Inflammatory macrophage treated with lipopolysaccharide for 1 hour (primary cell): ENCODE measurements at regions not wholly inside any gene's neighbourhood (a gene's known extent, or its start where the extent isn't known, plus 50 kb on each side); places are given as distances from the start of the nearest gene placed in this dataset.

Experiments used
- DNase-seq, 2 donors: peaks; one replicate each; pipeline ENCODE4 v3.0.0-alpha.2; 2020 to 2022

GRCh38 chr5:167624053-167624452 is 667.4 kb upstream of the WWC1 start:
- no peak for DNase-seq

GRCh38 chr5:167626341-167627123 is 664.9 kb upstream of the WWC1 start:
- no peak for DNase-seq

- DNase-seq, result no peak
These were observed 661.8 kb upstream of the WWC1 start for GRCh38 chr5:167629634-167630033.

- no peak for DNase-seq
These were observed 660.3 kb upstream of the WWC1 start for GRCh38 chr5:167631191-167631590.

GRCh38 chr5:167633114-167633513 is 658.3 kb upstream of the WWC1 start:
- no peak for DNase-seq

GRCh38 chr5:167633931-167634341 is 657.5 kb upstream of the WWC1 start:
- DNase-seq, result no peak

- no peak for DNase-seq
These were observed 657.0 kb upstream of the WWC1 start for GRCh38 chr5:167634432-167634831.

GRCh38 chr5:167638816-167639215 is 652.6 kb upstream of the WWC1 start:
- no peak for DNase-seq

GRCh38 chr5:167639273-167639672 is 652.2 kb upstream of the WWC1 start:
- no peak for DNase-seq

- no peak for DNase-seq
These were observed 651.7 kb upstream of the WWC1 start for GRCh38 chr5:167639766-167640165.

- no peak for DNase-seq
These were observed 649.3 kb upstream of the WWC1 start for GRCh38 chr5:167642181-167642580.

- DNase-seq, result no peak
These were observed 648.5 kb upstream of the WWC1 start for GRCh38 chr5:167642779-167643517.

GRCh38 chr5:167643631-167644280 is 647.7 kb upstream of the WWC1 start:
- no peak for DNase-seq

- DNase-seq, result no peak
These were observed 646.8 kb upstream of the WWC1 start for GRCh38 chr5:167644619-167645018.

GRCh38 chr5:167649471-167649870 is 642.0 kb upstream of the WWC1 start:
- no peak for DNase-seq

GRCh38 chr5:167652690-167653089 is 638.8 kb upstream of the WWC1 start:
- DNase-seq, result no peak

- DNase-seq, result no peak
These were observed 637.8 kb upstream of the WWC1 start for GRCh38 chr5:167653645-167654106.

- no peak for DNase-seq
These were observed 634.4 kb upstream of the WWC1 start for GRCh38 chr5:167657016-167657415.

GRCh38 chr5:167658889-167659288 is 632.6 kb upstream of the WWC1 start:
- DNase-seq, result no peak

- no peak for DNase-seq
These were observed 629.8 kb upstream of the WWC1 start for GRCh38 chr5:167661605-167662004.

- no peak for DNase-seq
These were observed 627.1 kb upstream of the WWC1 start for GRCh38 chr5:167664222-167664804.

GRCh38 chr5:167665841-167666375 is 625.5 kb upstream of the WWC1 start:
- DNase-seq, result no peak

- no peak for DNase-seq
These were observed 620.3 kb upstream of the WWC1 start for GRCh38 chr5:167671176-167671575.
